HG02870 (cell line): ENCODE measurements at regions not wholly inside any gene's neighbourhood (a gene's known extent, or its start where the extent isn't known, plus 50 kb on each side); places are given as distances from the start of the nearest gene placed in this dataset.

Experiments
- ATAC-seq: cut with Tn5 transposase; IDR thresholded peaks from one replicate; pipeline ENCODE4 v1.9.1; 2021; ENCODE audit warnings: mild to moderate bottlenecking, moderate library complexity; ENCODE audit not compliant: unreplicated experiment

- ATAC-seq: no peak
These were observed 267.4 kb downstream of the ALG10 start for GRCh38 chr12:34289431-34290380.

GRCh38 chr12:34290381-34290995, 268.2 kb downstream of the ALG10 start:
- ATAC-seq: no peak

- ATAC-seq: no peak
These were observed 268.7 kb downstream of the ALG10 start for GRCh38 chr12:34291001-34291400.

GRCh38 chr12:34291426-34291901, 269.2 kb downstream of the ALG10 start:
- no peak for ATAC-seq

- ATAC-seq: no peak
These were observed 270.7 kb downstream of the ALG10 start for GRCh38 chr12:34292736-34293625.

GRCh38 chr12:34294137-34294536, 271.8 kb downstream of the ALG10 start:
- no peak for ATAC-seq

GRCh38 chr12:34294671-34295365, 272.5 kb downstream of the ALG10 start:
- no peak for ATAC-seq

GRCh38 chr12:34295366-34296142, 273.3 kb downstream of the ALG10 start:
- no peak for ATAC-seq

GRCh38 chr12:34296143-34297041, 274.1 kb downstream of the ALG10 start:
- no peak for ATAC-seq

- no peak for ATAC-seq
These were observed 275.0 kb downstream of the ALG10 start for GRCh38 chr12:34297126-34297789.

- ATAC-seq: no peak
These were observed 275.5 kb downstream of the ALG10 start for GRCh38 chr12:34297790-34298164.

- ATAC-seq: no peak
These were observed 276.1 kb downstream of the ALG10 start for GRCh38 chr12:34298176-34298970.

GRCh38 chr12:34298971-34299801, 276.9 kb downstream of the ALG10 start:
- ATAC-seq: no peak

- no peak for ATAC-seq
These were observed 277.5 kb downstream of the ALG10 start for GRCh38 chr12:34299802-34300193.

GRCh38 chr12:34300376-34301250, 278.3 kb downstream of the ALG10 start:
- ATAC-seq: no peak
